HepG2 (cell line): ENCODE measurements at regions not wholly inside any gene's neighbourhood (a gene's known extent, or its start where the extent isn't known, plus 50 kb on each side); places are given as distances from the start of the nearest gene placed in this dataset.
"Not testable (repeated sequence)": the region's sequence is repeated elsewhere in the genome, so short reads cannot be mapped to it uniquely, and the experiment has no call there.

Source experiments
- FOXK2 ChIP-seq: fragments of 450-650 bp; IDR thresholded peaks from 2 replicates; pipeline ENCODE4 v1.6.1; 2016
- LCORL ChIP-seq, 2 experiments: fragments of 450-650 bp in 1 of 2; sonication (generic) in 1 of 2; formaldehyde crosslinking in 1 of 2; IDR thresholded peaks; 2 replicates each; pipeline versions ENCODE4 v1.5.0 to v1.6.1; 2017 to 2020; ENCODE audit warnings: antibody characterized with exemption in 1 of 2, missing genetic modification reagents in 1 of 2
- MYC ChIP-seq: sonication (generic); formaldehyde crosslinking; IDR thresholded peaks from 2 replicates; pipeline ENCODE4 v1.9.0; 2021; ENCODE audit warnings: missing genetic modification reagents, borderline replicate concordance
- REPIN1 ChIP-seq: sonication (generic); formaldehyde crosslinking; IDR thresholded peaks from 2 replicates; pipeline ENCODE4 v1.8.0; 2022; ENCODE audit warnings: missing genetic modification reagents, low read depth, mild to moderate bottlenecking, borderline replicate concordance
- SALL1 ChIP-seq: sonication (generic); formaldehyde crosslinking; IDR thresholded peaks from 2 replicates; pipeline ENCODE4 v1.8.0; 2022; ENCODE audit warnings: mild to moderate bottlenecking, missing genetic modification reagents
- TAF1 ChIP-seq: sonication (generic); formaldehyde crosslinking; IDR thresholded peaks from 2 replicates; pipeline ENCODE4 v1.4.0; 2020; ENCODE audit warnings: missing genetic modification reagents
- ZFY ChIP-seq: sonication (generic); formaldehyde crosslinking; IDR thresholded peaks from 2 replicates; pipeline ENCODE4 v1.4.0; 2020; ENCODE audit warnings: missing genetic modification reagents
- ZNF263 ChIP-seq: sonication (generic); formaldehyde crosslinking; IDR thresholded peaks from 2 replicates; pipeline ENCODE4 v1.4.0; 2020; ENCODE audit warnings: missing genetic modification reagents
- TF ChIP-seq, protein P1 (sequence below): sonication (generic); formaldehyde crosslinking; IDR thresholded peaks from 2 replicates; pipeline ENCODE4 v1.5.1; 2020; ENCODE audit warnings: mild to moderate bottlenecking, missing genetic modification reagents, moderate library complexity
- TF ChIP-seq, protein P2 (sequence below): sonication (generic); formaldehyde crosslinking; IDR thresholded peaks from 2 replicates; pipeline ENCODE4 v1.5.1; 2020; ENCODE audit warnings: missing genetic modification reagents, mild to moderate bottlenecking, borderline replicate concordance
- TF ChIP-seq, protein P3 (sequence below): IDR thresholded peaks from 2 replicates; pipeline ENCODE4 v1.6.1; 2016; ENCODE audit warnings: low read depth, control low read depth
- TF ChIP-seq, protein P4 (sequence below), 2 experiments: sonication (generic) in 1 of 2; formaldehyde crosslinking in 1 of 2; IDR thresholded peaks; 2 replicates each; pipeline versions ENCODE4 v1.4.0 to v1.6.1; 2016 to 2020; ENCODE audit warnings: borderline replicate concordance in 1 of 2, low read depth in 1 of 2, mild to moderate bottlenecking in 1 of 2, missing genetic modification reagents in 1 of 2
- TF ChIP-seq, protein P5 (sequence below), 2 experiments: fragments of 450-650 bp in 1 of 2; sonication (generic) in 1 of 2; formaldehyde crosslinking; IDR thresholded peaks; 2 replicates each; pipeline versions ENCODE4 v1.5.0 to v1.8.0; 2020 to 2022; ENCODE audit warnings: mild to moderate bottlenecking in 1 of 2, missing genetic modification reagents in 1 of 2
- TF ChIP-seq, protein P6 (sequence below): IDR thresholded peaks from 2 replicates; pipeline ENCODE4 v1.6.1; 2016; ENCODE audit warnings: mild to moderate bottlenecking, missing biosample characterization, missing genetic modification reagents
- TF ChIP-seq, protein P7 (sequence below): IDR thresholded peaks from 2 replicates; pipeline ENCODE4 v1.6.1; 2012; ENCODE audit warnings: inconsistent platforms

DNA sequence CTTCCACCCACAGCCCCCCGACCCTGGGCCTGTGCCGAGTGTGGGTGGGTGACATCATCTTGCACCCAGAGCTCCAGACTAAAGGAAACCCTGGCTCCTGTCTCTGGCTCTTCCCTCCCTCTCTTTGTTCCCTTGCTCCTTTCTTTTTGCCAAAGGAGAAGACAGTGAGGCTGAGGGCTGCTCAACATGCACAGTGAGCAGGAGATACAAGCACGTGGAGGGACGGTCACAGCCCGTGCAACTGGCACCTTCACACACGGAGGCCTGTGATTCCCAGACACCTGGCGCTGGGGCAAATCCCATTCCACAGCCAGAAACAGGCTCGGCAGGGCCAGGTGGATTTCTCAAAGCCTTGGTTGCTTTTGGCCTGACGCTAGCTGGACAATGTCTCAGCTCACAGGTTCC lies 86.0 kb upstream of the METTL9 start (continued):
- TF ChIP-seq, protein P1, sequence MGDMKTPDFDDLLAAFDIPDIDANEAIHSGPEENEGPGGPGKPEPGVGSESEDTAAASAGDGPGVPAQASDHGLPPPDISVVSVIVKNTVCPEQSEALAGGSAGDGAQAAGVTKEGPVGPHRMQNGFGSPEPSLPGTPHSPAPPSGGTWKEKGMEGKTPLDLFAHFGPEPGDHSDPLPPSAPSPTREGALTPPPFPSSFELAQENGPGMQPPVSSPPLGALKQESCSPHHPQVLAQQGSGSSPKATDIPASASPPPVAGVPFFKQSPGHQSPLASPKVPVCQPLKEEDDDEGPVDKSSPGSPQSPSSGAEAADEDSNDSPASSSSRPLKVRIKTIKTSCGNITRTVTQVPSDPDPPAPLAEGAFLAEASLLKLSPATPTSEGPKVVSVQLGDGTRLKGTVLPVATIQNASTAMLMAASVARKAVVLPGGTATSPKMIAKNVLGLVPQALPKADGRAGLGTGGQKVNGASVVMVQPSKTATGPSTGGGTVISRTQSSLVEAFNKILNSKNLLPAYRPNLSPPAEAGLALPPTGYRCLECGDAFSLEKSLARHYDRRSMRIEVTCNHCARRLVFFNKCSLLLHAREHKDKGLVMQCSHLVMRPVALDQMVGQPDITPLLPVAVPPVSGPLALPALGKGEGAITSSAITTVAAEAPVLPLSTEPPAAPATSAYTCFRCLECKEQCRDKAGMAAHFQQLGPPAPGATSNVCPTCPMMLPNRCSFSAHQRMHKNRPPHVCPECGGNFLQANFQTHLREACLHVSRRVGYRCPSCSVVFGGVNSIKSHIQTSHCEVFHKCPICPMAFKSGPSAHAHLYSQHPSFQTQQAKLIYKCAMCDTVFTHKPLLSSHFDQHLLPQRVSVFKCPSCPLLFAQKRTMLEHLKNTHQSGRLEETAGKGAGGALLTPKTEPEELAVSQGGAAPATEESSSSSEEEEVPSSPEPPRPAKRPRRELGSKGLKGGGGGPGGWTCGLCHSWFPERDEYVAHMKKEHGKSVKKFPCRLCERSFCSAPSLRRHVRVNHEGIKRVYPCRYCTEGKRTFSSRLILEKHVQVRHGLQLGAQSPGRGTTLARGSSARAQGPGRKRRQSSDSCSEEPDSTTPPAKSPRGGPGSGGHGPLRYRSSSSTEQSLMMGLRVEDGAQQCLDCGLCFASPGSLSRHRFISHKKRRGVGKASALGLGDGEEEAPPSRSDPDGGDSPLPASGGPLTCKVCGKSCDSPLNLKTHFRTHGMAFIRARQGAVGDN: peak; percentile 80
- peak; percentile 17; the same call in 1 of the 2 replicates for TF ChIP-seq SALL1
- TF ChIP-seq ZNF263 (CRISPR knock-in tag): 0 out of 2 replicates have a peak, but pooled peaks have one; percentile 53
- TF ChIP-seq MYC (CRISPR knock-in tag): peak; percentile 72; the same call in 1 of the 2 replicates
- TF ChIP-seq, protein P2, sequence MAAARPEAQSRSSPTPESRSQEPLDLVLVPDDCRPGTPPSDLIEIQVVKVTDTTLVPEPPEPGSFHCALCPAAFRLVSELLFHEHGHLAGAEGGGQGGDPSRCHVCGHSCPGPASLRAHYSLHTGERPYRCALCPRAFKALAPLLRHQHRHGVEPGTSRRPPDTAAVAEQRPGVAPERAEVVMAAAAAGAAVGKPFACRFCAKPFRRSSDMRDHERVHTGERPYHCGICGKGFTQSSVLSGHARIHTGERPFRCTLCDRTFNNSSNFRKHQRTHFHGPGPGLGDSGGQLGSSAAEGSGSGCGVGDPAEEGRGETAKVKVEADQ: peak; percentile 39; the same call in 1 of the 2 replicates
- TF ChIP-seq, protein P3, sequence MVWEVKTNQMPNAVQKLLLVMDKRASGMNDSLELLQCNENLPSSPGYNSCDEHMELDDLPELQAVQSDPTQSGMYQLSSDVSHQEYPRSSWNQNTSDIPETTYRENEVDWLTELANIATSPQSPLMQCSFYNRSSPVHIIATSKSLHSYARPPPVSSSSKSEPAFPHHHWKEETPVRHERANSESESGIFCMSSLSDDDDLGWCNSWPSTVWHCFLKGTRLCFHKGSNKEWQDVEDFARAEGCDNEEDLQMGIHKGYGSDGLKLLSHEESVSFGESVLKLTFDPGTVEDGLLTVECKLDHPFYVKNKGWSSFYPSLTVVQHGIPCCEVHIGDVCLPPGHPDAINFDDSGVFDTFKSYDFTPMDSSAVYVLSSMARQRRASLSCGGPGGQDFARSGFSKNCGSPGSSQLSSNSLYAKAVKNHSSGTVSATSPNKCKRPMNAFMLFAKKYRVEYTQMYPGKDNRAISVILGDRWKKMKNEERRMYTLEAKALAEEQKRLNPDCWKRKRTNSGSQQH (CRISPR knock-in tag): 0 out of 2 replicates have a peak, but pooled peaks have one; percentile 32
- peak; percentile 56; the same call in 1 of the 2 replicates for TF ChIP-seq LCORL (IDR thresholded peaks at IDR 0.05)
- TF ChIP-seq LCORL (CRISPR knock-in tag; IDR thresholded peaks at IDR 0.05): not testable (repeated sequence)
- TF ChIP-seq TAF1 (CRISPR knock-in tag): 0 out of 2 replicates have a peak, but pooled peaks have one; percentile 4
- TF ChIP-seq, protein P4, sequence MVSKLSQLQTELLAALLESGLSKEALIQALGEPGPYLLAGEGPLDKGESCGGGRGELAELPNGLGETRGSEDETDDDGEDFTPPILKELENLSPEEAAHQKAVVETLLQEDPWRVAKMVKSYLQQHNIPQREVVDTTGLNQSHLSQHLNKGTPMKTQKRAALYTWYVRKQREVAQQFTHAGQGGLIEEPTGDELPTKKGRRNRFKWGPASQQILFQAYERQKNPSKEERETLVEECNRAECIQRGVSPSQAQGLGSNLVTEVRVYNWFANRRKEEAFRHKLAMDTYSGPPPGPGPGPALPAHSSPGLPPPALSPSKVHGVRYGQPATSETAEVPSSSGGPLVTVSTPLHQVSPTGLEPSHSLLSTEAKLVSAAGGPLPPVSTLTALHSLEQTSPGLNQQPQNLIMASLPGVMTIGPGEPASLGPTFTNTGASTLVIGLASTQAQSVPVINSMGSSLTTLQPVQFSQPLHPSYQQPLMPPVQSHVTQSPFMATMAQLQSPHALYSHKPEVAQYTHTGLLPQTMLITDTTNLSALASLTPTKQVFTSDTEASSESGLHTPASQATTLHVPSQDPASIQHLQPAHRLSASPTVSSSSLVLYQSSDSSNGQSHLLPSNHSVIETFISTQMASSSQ (IDR thresholded peaks at IDR 0.05; ENCODE audit: low read depth): not testable (repeated sequence)
- TF ChIP-seq, protein P4 (CRISPR knock-in tag; IDR thresholded peaks at IDR 0.05; ENCODE audit: borderline replicate concordance): peak; percentile 14; the same call in 1 of the 2 replicates
- TF ChIP-seq, protein P5, sequence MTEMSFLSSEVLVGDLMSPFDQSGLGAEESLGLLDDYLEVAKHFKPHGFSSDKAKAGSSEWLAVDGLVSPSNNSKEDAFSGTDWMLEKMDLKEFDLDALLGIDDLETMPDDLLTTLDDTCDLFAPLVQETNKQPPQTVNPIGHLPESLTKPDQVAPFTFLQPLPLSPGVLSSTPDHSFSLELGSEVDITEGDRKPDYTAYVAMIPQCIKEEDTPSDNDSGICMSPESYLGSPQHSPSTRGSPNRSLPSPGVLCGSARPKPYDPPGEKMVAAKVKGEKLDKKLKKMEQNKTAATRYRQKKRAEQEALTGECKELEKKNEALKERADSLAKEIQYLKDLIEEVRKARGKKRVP (CRISPR knock-in tag; IDR thresholded peaks at IDR 0.05): peak in 1 of 2 experiments; percentile 66; a peak in 1 of 4 replicates
- TF ChIP-seq ZFY (CRISPR knock-in tag): peak; percentile 25; the same call in 1 of the 2 replicates
- peak; percentile 39; the same call in 1 of the 2 replicates for TF ChIP-seq REPIN1 (CRISPR knock-in tag)
- TF ChIP-seq, protein P6, sequence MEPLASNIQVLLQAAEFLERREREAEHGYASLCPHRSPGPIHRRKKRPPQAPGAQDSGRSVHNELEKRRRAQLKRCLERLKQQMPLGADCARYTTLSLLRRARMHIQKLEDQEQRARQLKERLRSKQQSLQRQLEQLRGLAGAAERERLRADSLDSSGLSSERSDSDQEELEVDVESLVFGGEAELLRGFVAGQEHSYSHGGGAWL: peak; percentile 39; the same call in 1 of the 2 replicates
- TF ChIP-seq, protein P7, sequence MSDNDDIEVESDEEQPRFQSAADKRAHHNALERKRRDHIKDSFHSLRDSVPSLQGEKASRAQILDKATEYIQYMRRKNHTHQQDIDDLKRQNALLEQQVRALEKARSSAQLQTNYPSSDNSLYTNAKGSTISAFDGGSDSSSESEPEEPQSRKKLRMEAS: peak; percentile 70
- TF ChIP-seq FOXK2: peak; percentile 48
